IMR-90 (cell line): ENCODE measurements at regions not wholly inside any gene's neighbourhood (a gene's known extent, or its start where the extent isn't known, plus 50 kb on each side); places are given as distances from the start of the nearest gene placed in this dataset.

ENCODE experiments used
- ATAC-seq: fragments of 200-7000 bp; cut with Tn5 transposase; 2 replicates; pipeline ENCODE4 v1.9.1; 2020; ENCODE audit warnings: low read depth, mild to moderate bottlenecking, moderate library complexity
- BruUV-seq: library from RNA; stranded (reverse); fragments of 400-500 nt; replicated peaks from 2 replicates; lab custom pipeline; 2021; lab: Mats Ljungman, UMichigan
- CTCF ChIA-PET: fragments of 300-600 bp; formaldehyde crosslinking; extraction: SDS; loops from one replicate; lab custom pipeline; 2021; ENCODE audit warnings: antibody characterized with exemption; lab: Yijun Ruan, JAX
- POLR2A ChIA-PET: fragments of 300-600 bp; sonication (Branson Sonifier 250); formaldehyde crosslinking; loops from one replicate; lab custom pipeline; 2022; ENCODE audit warnings: antibody characterized with exemption; ENCODE audit not compliant: unreplicated experiment; lab: Charles Lee
- DNase-seq: peaks from one replicate; pipeline ENCODE4 v3.0.0; 2013
- H2AFZ ChIP-seq: replicated peaks from 2 replicates; pipeline ENCODE3; 2013; ENCODE audit warnings: low read length, mild to moderate bottlenecking; ENCODE audit not compliant: poor library complexity
- H2AK5ac ChIP-seq: 2 replicates; pipeline ENCODE4 v1.6.1; 2013; ENCODE audit warnings: low read depth, low read length, inconsistent platforms
- H2AK9ac ChIP-seq: replicated peaks from 2 replicates; pipeline ENCODE3; 2013; ENCODE audit warnings: mild to moderate bottlenecking, low read depth, low read length, moderate library complexity; ENCODE audit not compliant: poor library complexity
- H2BK120ac ChIP-seq: 2 replicates; pipeline ENCODE4 v1.6.1; 2013; ENCODE audit warnings: low read depth, low read length, inconsistent platforms
- H2BK15ac ChIP-seq: 3 replicates; pipeline ENCODE4 v1.6.1; 2013; ENCODE audit warnings: low read depth, low read length, inconsistent platforms
- H2BK20ac ChIP-seq: 2 replicates; pipeline ENCODE4 v1.6.1; 2013; ENCODE audit warnings: low read depth, mild to moderate bottlenecking, inconsistent platforms, low read length, moderate library complexity
- H2BK5ac ChIP-seq: 2 replicates; pipeline ENCODE4 v1.6.1; 2013; ENCODE audit warnings: mild to moderate bottlenecking, low read depth, low read length, inconsistent platforms; ENCODE audit not compliant: poor library complexity, severe bottlenecking
- H3K14ac ChIP-seq: replicated peaks from 2 replicates; pipeline ENCODE4 v1.6.1; 2013; ENCODE audit warnings: low read depth, low read length, inconsistent platforms
- H3K18ac ChIP-seq: 2 replicates; pipeline ENCODE4 v1.6.1; 2013; ENCODE audit warnings: low read depth, low read length, control low read depth
- H3K23ac ChIP-seq: 2 replicates; pipeline ENCODE4 v1.6.1; 2013; ENCODE audit warnings: low read depth, low read length, inconsistent platforms
- H3K27ac ChIP-seq: 2 replicates; pipeline ENCODE4 v1.5.1; 2013; ENCODE audit warnings: mild to moderate bottlenecking, control low read depth, low read length; ENCODE audit not compliant: insufficient read depth
- H3K27me3 ChIP-seq: 2 replicates; pipeline ENCODE4 v1.6.1; 2013; ENCODE audit warnings: low read length; ENCODE audit not compliant: control insufficient read depth, insufficient read depth
- H3K36me3 ChIP-seq: 2 replicates; pipeline ENCODE4 v1.6.1; 2013; ENCODE audit warnings: low read length, mixed read lengths; ENCODE audit not compliant: control insufficient read depth, insufficient read depth
- H3K4ac ChIP-seq: 2 replicates; pipeline ENCODE4 v1.6.1; 2013; ENCODE audit warnings: low read depth, low read length, inconsistent platforms
- H3K4me1 ChIP-seq: 2 replicates; pipeline ENCODE4 v1.6.1; 2013; ENCODE audit warnings: low read length, mixed read lengths; ENCODE audit not compliant: control insufficient read depth, insufficient read depth
- H3K4me2 ChIP-seq: 2 replicates; pipeline ENCODE4 v1.6.1; 2013; ENCODE audit warnings: low read depth, mild to moderate bottlenecking, control low read depth, low read length, moderate library complexity
- H3K4me3 ChIP-seq: 2 replicates; pipeline ENCODE4 v1.5.1; 2013; ENCODE audit warnings: low read depth, mild to moderate bottlenecking, control low read depth, low read length, moderate library complexity; ENCODE audit not compliant: insufficient read depth
- H3K56ac ChIP-seq: 2 replicates; pipeline ENCODE4 v1.6.1; 2013; ENCODE audit warnings: low read length, inconsistent platforms; ENCODE audit not compliant: insufficient read depth; ENCODE audit errors: extremely low read depth
- H3K79me1 ChIP-seq, 2 experiments: 2 replicates each; pipeline ENCODE4 v1.6.1; 2013; ENCODE audit warnings: low read length in 2 of 2, inconsistent platforms in 1 of 2, low read depth in 1 of 2
- H3K9ac ChIP-seq: 2 replicates; pipeline ENCODE4 v1.6.1; 2013; ENCODE audit warnings: low read depth, low read length, control low read depth
- H3K9me1 ChIP-seq: 2 replicates; pipeline ENCODE4 v1.6.1; 2013; ENCODE audit warnings: low read length, inconsistent platforms; ENCODE audit not compliant: insufficient read depth
- H3K9me3 ChIP-seq: 2 replicates; pipeline ENCODE4 v1.6.1; 2013; ENCODE audit warnings: low read length; ENCODE audit not compliant: control insufficient read depth, insufficient read depth
- H4K20me1 ChIP-seq: 2 replicates; pipeline ENCODE4 v1.6.1; 2013; ENCODE audit warnings: low read length, inconsistent platforms; ENCODE audit not compliant: insufficient read depth
- H4K5ac ChIP-seq: 2 replicates; pipeline ENCODE4 v1.6.1; 2013; ENCODE audit warnings: mild to moderate bottlenecking, low read depth, low read length, control low read depth
- H4K8ac ChIP-seq, 2 experiments: 2 replicates each; pipeline ENCODE4 v1.6.1; 2013; ENCODE audit warnings: low read depth in 2 of 2, low read length in 2 of 2, control low read depth in 1 of 2, inconsistent platforms in 1 of 2
- H4K91ac ChIP-seq: 2 replicates; pipeline ENCODE4 v1.6.1; 2013; ENCODE audit warnings: low read depth, low read length, inconsistent platforms; ENCODE audit not compliant: insufficient read depth
- CTCF ChIP-seq: conservative IDR thresholded peaks from 2 replicates; pipeline ENCODE4 v1.5.1; 2012; ENCODE audit warnings: mild to moderate bottlenecking, low read depth, low read length, improper control_type of control experiment
- FOS ChIP-seq: fragments of 150-350 bp; IDR thresholded peaks from 2 replicates; pipeline ENCODE4 v1.6.1; 2016; ENCODE audit warnings: low read depth, low read length
- WGBS, 2 experiments: methylation state at CpG; one replicate each; pipeline versions ENCODE4 v1.1.5 to v1.1.7; 2013; ENCODE audit warnings: missing lambda C conversion rate in 2 of 2; ENCODE audit not compliant: insufficient read length in 1 of 2; ENCODE audit errors: extremely low coverage in 2 of 2; 5-methylcytosine and 5-hydroxymethylcytosine counted together
- dilution Hi-C: fragments of 300-500 bp; cut with HindIII; formaldehyde crosslinking; loops from one replicate; pipeline ENCODE4 v1.14.3; 2018; ENCODE audit warnings: low sequenced_read_pairs; ENCODE audit not compliant: unreplicated experiment
- in situ Hi-C: fragments of 300-500 bp; cut with MboI; formaldehyde crosslinking; loops from 3 replicates; pipeline ENCODE4 v1.14.3; 2019; ENCODE audit warnings: low sequenced_read_pairs, inconsistent platforms, mixed read lengths
- intact Hi-C: fragments of 100-400 bp; cut with micrococcal nuclease; formaldehyde crosslinking; loops from 2 replicates; pipeline ENCODE4 v1.10.0; 2022

DNA sequence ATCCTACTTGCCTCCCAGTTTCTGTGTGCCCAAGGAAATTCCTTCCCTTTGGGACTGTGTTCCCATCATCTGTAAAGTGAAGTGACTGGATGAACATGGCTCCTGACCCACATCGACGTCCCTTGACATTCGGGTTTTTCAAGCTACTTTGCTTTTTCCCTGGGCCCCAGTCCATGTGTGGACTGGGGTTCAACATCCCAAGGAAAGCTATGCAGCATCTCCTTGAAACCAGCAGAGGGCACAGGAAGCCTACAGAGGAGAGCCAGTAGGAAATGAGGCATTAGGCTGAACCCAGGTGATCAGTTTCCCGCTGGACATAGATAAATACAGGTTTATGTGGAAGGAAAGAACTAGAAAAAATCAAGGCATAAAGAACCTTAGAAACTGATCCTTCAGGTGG, 145.1 kb upstream of the ARHGEF9 start:
- H3K4me3 ChIP-seq: no peak overlapping the region
- no peak overlapping the region for H3K27ac ChIP-seq
- H4K5ac ChIP-seq: no peak overlapping the region
- H3K9ac ChIP-seq: no peak overlapping the region
- ChIA-PET CTCF (interaction anchor here (1.2 kb wide), 1 partner anchor 16 kb away, joined by 3 read pairs; no protein-coding TSS in a partner anchor), POLR2A (no interaction called here)
- dilution Hi-C loops (no loop called here), in situ Hi-C loops (no loop called here), intact Hi-C loops (no loop called here)
- ATAC-seq (no peak), DNase-seq (no peak)
- no TSS peak for BruUV-seq
- H3K36me3 ChIP-seq: no peaks in the 10 kb centered on the region
- no peak overlapping the region for H3K23ac ChIP-seq
- no peaks in the 10 kb centered on the region for H3K79me1 ChIP-seq
- H4K20me1 ChIP-seq: no peaks in the 10 kb centered on the region
- no peak overlapping the region for H2BK20ac ChIP-seq
- no peak overlapping the region for H3K56ac ChIP-seq
- H3K18ac ChIP-seq: no peak overlapping the region
- no peak overlapping the region for H2BK120ac ChIP-seq
- H4K8ac ChIP-seq: no peak overlapping the region
- H4K91ac ChIP-seq: no peak overlapping the region
- H3K14ac ChIP-seq: no peak overlapping the region
- H2AFZ ChIP-seq: no peak overlapping the region
- H3K4ac ChIP-seq: no peak overlapping the region
- no peak overlapping the region for H2BK15ac ChIP-seq
- no peak overlapping the region for H3K4me2 ChIP-seq
- WGBS, 2 experiments: no CpG with 5 or more reads among the region's 4 CpGs
- no peaks in the 10 kb centered on the region for H3K27me3 ChIP-seq
- H2BK5ac ChIP-seq: no peak overlapping the region
- no peak for TF ChIP-seq FOS
- peak; percentile 28; the same call in 1 of the 2 replicates for TF ChIP-seq CTCF
- peaks cover 6% of the 10 kb centered on the region; the same call in 1 of the 2 replicates for H3K9me3 ChIP-seq
- no peaks in the 10 kb centered on the region for H3K4me1 ChIP-seq
- H3K9me1 ChIP-seq: no peaks in the 10 kb centered on the region
- no peak overlapping the region for H2AK5ac ChIP-seq
- no peak overlapping the region for H2AK9ac ChIP-seq
